CD14-positive monocyte (primary cell): ENCODE measurements at regions not wholly inside any gene's neighbourhood (a gene's known extent, or its start where the extent isn't known, plus 50 kb on each side); places are given as distances from the start of the nearest gene placed in this dataset.

Source experiments
- DNase-seq, 3 donors: peaks; one replicate each; pipeline ENCODE4 v3.0.0-alpha.2; 2011 to 2022
- H2AFZ ChIP-seq: 2 replicates; pipeline ENCODE4 v1.6.0; 2012; ENCODE audit warnings: mild to moderate bottlenecking, low read depth, low read length, inconsistent platforms; ENCODE audit not compliant: insufficient read depth, poor library complexity, severe bottlenecking
- H3K27ac ChIP-seq, 2 donors: 1 replicate in 1 of 2; 2 replicates in 1 of 2; pipeline ENCODE4 v1.5.1; 2012 to 2013; ENCODE audit warnings: low read length in 2 of 2, control low read depth in 1 of 2, inconsistent platforms in 1 of 2, low read depth in 1 of 2, mild to moderate bottlenecking in 1 of 2
- H3K27me3 ChIP-seq, 2 donors: one replicate each; pipeline versions ENCODE4 v1.6.0 to v1.6.1; 2011 to 2013; ENCODE audit warnings: low read length in 2 of 2; ENCODE audit not compliant: control insufficient read depth in 2 of 2, insufficient read depth in 2 of 2
- H3K36me3 ChIP-seq, 2 donors: replicated peaks in 1 of 2; 1 replicate in 1 of 2; 2 replicates in 1 of 2; pipeline versions ENCODE4 v1.5.1 to v1.6.1; 2012 to 2013; ENCODE audit warnings: low read length in 2 of 2, control low read depth in 1 of 2, inconsistent platforms in 1 of 2, mild to moderate bottlenecking in 1 of 2; ENCODE audit not compliant: insufficient read depth in 2 of 2, control insufficient read depth in 1 of 2
- H3K4me1 ChIP-seq, 2 donors: 1 replicate in 1 of 2; 2 replicates in 1 of 2; pipeline versions ENCODE4 v1.5.1 to v1.6.1; 2012 to 2013; ENCODE audit warnings: low read length in 2 of 2, control low read depth in 1 of 2, inconsistent platforms in 1 of 2, mild to moderate bottlenecking in 1 of 2, moderate library complexity in 1 of 2; ENCODE audit not compliant: insufficient read depth in 2 of 2, control insufficient read depth in 1 of 2
- H3K4me2 ChIP-seq: replicated peaks from 2 replicates; pipeline ENCODE3; 2012; ENCODE audit warnings: low read length, moderate library complexity, mild to moderate bottlenecking; ENCODE audit not compliant: poor library complexity, severe bottlenecking; ENCODE audit errors: extremely low read depth
- H3K4me3 ChIP-seq, 3 experiments: fragments of 200-600 bp in 1 of 3; sonication (generic) in 1 of 3; replicated peaks in 1 of 3; 1 replicate in 2 of 3; 2 replicates in 1 of 3; pipeline ENCODE4 v1.5.1; 2011 to 2013; ENCODE audit warnings: low read length in 3 of 3, mild to moderate bottlenecking in 3 of 3, control low read depth in 2 of 3, low read depth in 2 of 3, inconsistent platforms in 1 of 3, moderate library complexity in 1 of 3
- H3K79me2 ChIP-seq: 2 replicates; pipeline ENCODE4 v1.6.0; 2012; ENCODE audit warnings: mild to moderate bottlenecking, control low read depth, inconsistent platforms, low read length, moderate library complexity; ENCODE audit not compliant: insufficient read depth
- H3K9ac ChIP-seq: 2 replicates; pipeline ENCODE4 v1.6.0; 2017; ENCODE audit warnings: low read length, mild to moderate bottlenecking; ENCODE audit not compliant: insufficient read depth, poor library complexity, severe bottlenecking
- H3K9me3 ChIP-seq, 2 donors: replicated peaks in 1 of 2; 1 replicate in 1 of 2; 2 replicates in 1 of 2; pipeline versions ENCODE4 v1.5.1 to v1.6.1; 2012 to 2013; ENCODE audit warnings: low read length in 2 of 2, control low read depth in 1 of 2; ENCODE audit not compliant: control insufficient read depth in 1 of 2, insufficient read depth in 1 of 2
- H4K20me1 ChIP-seq: 2 replicates; pipeline ENCODE4 v1.6.0; 2012; ENCODE audit warnings: mild to moderate bottlenecking, low read length, control low read depth, moderate library complexity; ENCODE audit not compliant: insufficient read depth
- H3K27ac Mint-ChIP-seq, 7 donors: one replicate each; pipeline ENCODE4 v1.8.0; 2020; ENCODE audit warnings: mild to moderate bottlenecking in 7 of 7, mixed read lengths in 7 of 7, moderate library complexity in 6 of 7, inconsistent platforms in 2 of 7
- H3K27me3 Mint-ChIP-seq, 3 donors: one replicate each; pipeline ENCODE4 v1.8.0; 2021 to 2022; ENCODE audit warnings: low read depth in 3 of 3, mild to moderate bottlenecking in 3 of 3, mixed read lengths in 3 of 3, moderate library complexity in 3 of 3, inconsistent platforms in 1 of 3
- H3K36me3 Mint-ChIP-seq, 2 donors: one replicate each; pipeline ENCODE4 v1.8.0; 2020; ENCODE audit warnings: mixed read lengths in 2 of 2, inconsistent platforms in 1 of 2, mild to moderate bottlenecking in 1 of 2
- H3K4me1 Mint-ChIP-seq: one replicate; pipeline ENCODE4 v1.8.0; 2020; ENCODE audit warnings: mild to moderate bottlenecking, mixed read lengths
- H3K4me3 Mint-ChIP-seq, 2 donors: one replicate each; pipeline ENCODE4 v1.8.0; 2020; ENCODE audit warnings: mild to moderate bottlenecking in 2 of 2, mixed read lengths in 2 of 2, moderate library complexity in 1 of 2
- H3K9me3 Mint-ChIP-seq, 7 donors: one replicate each; pipeline ENCODE4 v1.8.0; 2020 to 2022; ENCODE audit warnings: mixed read lengths in 7 of 7, mild to moderate bottlenecking in 6 of 7, moderate library complexity in 6 of 7, inconsistent platforms in 2 of 7
- WGBS: methylation state at CpG from one replicate; pipeline ENCODE4 v1.1.5; 2013; ENCODE audit warnings: missing lambda C conversion rate; ENCODE audit not compliant: insufficient coverage; 5-methylcytosine and 5-hydroxymethylcytosine counted together
- intact Hi-C, 2 donors: fragments of 100-400 bp; cut with micrococcal nuclease; formaldehyde crosslinking; loops; one replicate each; pipeline versions ENCODE4 v1.15.0 to v1.15.1; 2023
- TF ChIP-seq, protein P1 (sequence below): fragments of 200-600 bp; IDR thresholded peaks from one replicate; pipeline ENCODE4 v1.8.0; 2022; ENCODE audit warnings: antibody characterized with exemption, mild to moderate bottlenecking

DNA sequence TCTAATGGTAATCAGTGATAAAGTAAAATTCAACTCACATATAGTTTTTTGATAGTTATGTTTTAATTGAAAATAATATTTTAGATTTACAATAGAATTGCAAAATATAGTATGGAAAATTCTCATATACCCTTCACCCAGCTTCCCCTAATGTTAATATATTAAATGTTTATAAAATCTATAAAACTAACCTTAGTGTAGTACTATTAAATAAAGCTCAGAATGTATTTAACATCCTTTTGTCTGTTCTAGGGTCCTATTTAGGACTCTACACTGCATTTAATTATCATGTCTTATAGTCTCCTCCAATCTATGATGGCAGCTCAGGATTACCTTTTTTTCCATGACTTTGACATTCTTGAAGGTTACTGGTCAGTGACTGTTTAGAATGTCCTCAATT, 389.2 kb downstream of the LMX1A start:
- TF ChIP-seq, protein P1, sequence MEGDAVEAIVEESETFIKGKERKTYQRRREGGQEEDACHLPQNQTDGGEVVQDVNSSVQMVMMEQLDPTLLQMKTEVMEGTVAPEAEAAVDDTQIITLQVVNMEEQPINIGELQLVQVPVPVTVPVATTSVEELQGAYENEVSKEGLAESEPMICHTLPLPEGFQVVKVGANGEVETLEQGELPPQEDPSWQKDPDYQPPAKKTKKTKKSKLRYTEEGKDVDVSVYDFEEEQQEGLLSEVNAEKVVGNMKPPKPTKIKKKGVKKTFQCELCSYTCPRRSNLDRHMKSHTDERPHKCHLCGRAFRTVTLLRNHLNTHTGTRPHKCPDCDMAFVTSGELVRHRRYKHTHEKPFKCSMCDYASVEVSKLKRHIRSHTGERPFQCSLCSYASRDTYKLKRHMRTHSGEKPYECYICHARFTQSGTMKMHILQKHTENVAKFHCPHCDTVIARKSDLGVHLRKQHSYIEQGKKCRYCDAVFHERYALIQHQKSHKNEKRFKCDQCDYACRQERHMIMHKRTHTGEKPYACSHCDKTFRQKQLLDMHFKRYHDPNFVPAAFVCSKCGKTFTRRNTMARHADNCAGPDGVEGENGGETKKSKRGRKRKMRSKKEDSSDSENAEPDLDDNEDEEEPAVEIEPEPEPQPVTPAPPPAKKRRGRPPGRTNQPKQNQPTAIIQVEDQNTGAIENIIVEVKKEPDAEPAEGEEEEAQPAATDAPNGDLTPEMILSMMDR = no peak
- H3K36me3 ChIP-seq = no peaks in the 10 kb centered on the region
- H3K79me2 ChIP-seq = no peaks in the 10 kb centered on the region
- no peaks in the 10 kb centered on the region for H4K20me1 ChIP-seq
- intact Hi-C loops = no loop called here
- no peaks in the 10 kb centered on the region for H3K4me1 Mint-ChIP-seq
- no peak overlapping the region for H3K4me2 ChIP-seq
- no peaks in the 10 kb centered on the region for H3K4me1 ChIP-seq
- H3K27me3 Mint-ChIP-seq = no peaks in the 10 kb centered on the region
- H3K9me3 ChIP-seq = peaks cover 0 to 3% of the 10 kb centered on the region in 2 donors
- H3K9me3 Mint-ChIP-seq = peaks cover 3 to 7% (median 6%) of the 10 kb centered on the region in 7 donors
- H3K4me3 Mint-ChIP-seq = no peak overlapping the region
- H3K36me3 Mint-ChIP-seq = no peaks in the 10 kb centered on the region
- H3K4me3 ChIP-seq = no peak overlapping the region
- H3K27ac Mint-ChIP-seq = no peak overlapping the region
- no peak overlapping the region for H3K27ac ChIP-seq
- H3K27me3 ChIP-seq = no peaks in the 10 kb centered on the region
- DNase-seq = no peak
- H3K9ac ChIP-seq = no peak overlapping the region
- no peak overlapping the region for H2AFZ ChIP-seq

GRCh38 chr1:164961715-164962114, 394.8 kb downstream of the LMX1A start:
- H3K9ac ChIP-seq = no peak overlapping the region
- Mint-ChIP-seq H3K4me1 (no peaks in the 10 kb centered on the region), H3K4me3 (no peak overlapping the region)

More at GRCh38 chr1:164961715-164962114, 394.8 kb downstream of the LMX1A start:
- Histone ChIP-seq H2AFZ (no peak overlapping the region), H4K20me1 (no peaks in the 10 kb centered on the region), H3K4me2 (no peak overlapping the region), H3K27ac (no peak overlapping the region), H3K4me1 (no peaks in the 10 kb centered on the region), H3K36me3 (no peaks in the 10 kb centered on the region), H3K27me3 (no peaks in the 10 kb centered on the region), H3K4me3 (no peak overlapping the region), H3K9me3 (peaks cover 0 to 3% of the 10 kb centered on the region in 2 donors), H3K79me2 (no peaks in the 10 kb centered on the region)
- no CpG with 5 or more reads among the region's 2 CpGs for WGBS
- DNase-seq = no peak
- intact Hi-C loops = no loop called here
- Mint-ChIP-seq H3K27me3 (no peaks in the 10 kb centered on the region), H3K36me3 (no peaks in the 10 kb centered on the region), H3K9me3 (peaks cover 0 to 7% (median 3%) of the 10 kb centered on the region in 7 donors), H3K27ac (no peak overlapping the region)
- TF ChIP-seq, protein P1 = no peak
